Astrocyte of the spinal cord (primary cell): ENCODE measurements at regions not wholly inside any gene's neighbourhood (a gene's known extent, or its start where the extent isn't known, plus 50 kb on each side); places are given as distances from the start of the nearest gene placed in this dataset.

ENCODE experiments used
- DNase-seq: peaks from one replicate; pipeline ENCODE4 v3.0.0; 2011; ENCODE audit warnings: low read depth, low spot score
- H3K4me3 ChIP-seq: 2 replicates; pipeline ENCODE4 v1.5.1; 2011; ENCODE audit warnings: low read depth, mild to moderate bottlenecking, low read length, moderate library complexity
- CTCF ChIP-seq: IDR thresholded peaks from 2 replicates; pipeline ENCODE4 v1.5.1; 2012; ENCODE audit warnings: low read depth, mild to moderate bottlenecking, low read length, inconsistent platforms
- in situ Hi-C: cut with HindIII; loops from 2 replicates; pipeline ENCODE4 v1.10.0; 2017; ENCODE audit warnings: low sequenced_read_pairs

GRCh38 chrX:110442635-110443034 lies 84.0 kb downstream of the RTL9 start:
- DNase-seq, result peak; percentile 28

GRCh38 chrX:110444996-110445395 lies 86.3 kb downstream of the RTL9 start:
- H3K4me3 ChIP-seq, result no peak overlapping the region
- no peak for TF ChIP-seq CTCF
- DNase-seq, result no peak
- in situ Hi-C loops, result no loop called here

More at GRCh38 chrX:110442635-110443034, 84.0 kb downstream of the RTL9 start:
- TF ChIP-seq CTCF, result peak; percentile 32
- in situ Hi-C loops, result no loop called here
- no peak overlapping the region for H3K4me3 ChIP-seq

- in situ Hi-C loops, result no loop called here
- DNase-seq, result no peak
Observed at GRCh38 chrX:110448459-110448858, 89.8 kb downstream of the RTL9 start.

GRCh38 chrX:110449312-110449711 lies 90.7 kb downstream of the RTL9 start:
- H3K4me3 ChIP-seq, result no peak overlapping the region
- no peak for TF ChIP-seq CTCF
- in situ Hi-C loops, result no loop called here
- no peak for DNase-seq

More at GRCh38 chrX:110448459-110448858, 89.8 kb downstream of the RTL9 start:
- no peak overlapping the region for H3K4me3 ChIP-seq
- no peak for TF ChIP-seq CTCF

GRCh38 chrX:110450050-110450449 lies 91.4 kb downstream of the RTL9 start:
- peak; percentile 80 for TF ChIP-seq CTCF
- in situ Hi-C loops, result no loop called here
- peak; percentile 72 for DNase-seq
- no peak overlapping the region for H3K4me3 ChIP-seq

- no peak for TF ChIP-seq CTCF
- no peak for DNase-seq
- in situ Hi-C loops, result no loop called here
- no peak overlapping the region for H3K4me3 ChIP-seq
Observed at GRCh38 chrX:110454336-110454735, 95.7 kb downstream of the RTL9 start.

GRCh38 chrX:110462957-110463356 lies 104.3 kb downstream of the RTL9 start:
- DNase-seq, result no peak
- TF ChIP-seq CTCF, result peak; percentile 22
- in situ Hi-C loops, result no loop called here
- H3K4me3 ChIP-seq, result no peak overlapping the region
